Endodermal cell (in vitro differentiated cells): ENCODE measurements at regions not wholly inside any gene's neighbourhood (a gene's known extent, or its start where the extent isn't known, plus 50 kb on each side); places are given as distances from the start of the nearest gene placed in this dataset.

ENCODE experiments used
- DNase-seq: peaks from one replicate; pipeline ENCODE4 v3.0.0-alpha.2; 2017
- H3K27ac ChIP-seq: 2 replicates; pipeline ENCODE4 v1.5.1; 2013; ENCODE audit warnings: mild to moderate bottlenecking, low read depth, low read length, moderate library complexity
- H3K27me3 ChIP-seq: 2 replicates; pipeline ENCODE4 v1.6.1; 2013; ENCODE audit warnings: mild to moderate bottlenecking, low read length, moderate library complexity; ENCODE audit not compliant: insufficient read depth, control insufficient read depth, poor library complexity, severe bottlenecking
- H3K36me3 ChIP-seq: 2 replicates; pipeline ENCODE4 v1.7.0; 2013; ENCODE audit warnings: mild to moderate bottlenecking, low read length, moderate library complexity; ENCODE audit not compliant: control insufficient read depth, insufficient read depth
- H3K4me1 ChIP-seq: one replicate; pipeline ENCODE4 v1.7.0; 2013; ENCODE audit warnings: low read length; ENCODE audit not compliant: control insufficient read depth, insufficient read depth
- H3K4me3 ChIP-seq: 2 replicates; pipeline ENCODE4 v1.5.1; 2013; ENCODE audit warnings: mild to moderate bottlenecking, low read length, moderate library complexity
- H3K9ac ChIP-seq: 2 replicates; pipeline ENCODE4 v1.6.1; 2013; ENCODE audit warnings: mild to moderate bottlenecking, low read length, moderate library complexity; ENCODE audit not compliant: poor library complexity, severe bottlenecking; ENCODE audit errors: extremely low read depth
- H3K9me3 ChIP-seq: 2 replicates; pipeline ENCODE4 v1.6.1; 2013; ENCODE audit warnings: mild to moderate bottlenecking, low read length, moderate library complexity; ENCODE audit not compliant: control insufficient read depth
- H3K27ac Mint-ChIP-seq: 2 replicates; pipeline ENCODE4 v1.8.0; 2020; ENCODE audit warnings: mixed read lengths
- H3K27me3 Mint-ChIP-seq: 2 replicates; pipeline ENCODE4 v1.8.0; 2021; ENCODE audit warnings: mild to moderate bottlenecking, mixed read lengths; ENCODE audit not compliant: insufficient read depth
- H3K36me3 Mint-ChIP-seq: 2 replicates; pipeline ENCODE4 v1.8.0; 2020; ENCODE audit warnings: low read depth, mixed read lengths
- H3K4me1 Mint-ChIP-seq: 2 replicates; pipeline ENCODE4 v1.8.0; 2020; ENCODE audit warnings: mixed read lengths
- H3K4me3 Mint-ChIP-seq: 2 replicates; pipeline ENCODE4 v1.8.0; 2020; ENCODE audit warnings: mild to moderate bottlenecking, moderate library complexity, mixed read lengths
- H3K9me3 Mint-ChIP-seq: 2 replicates; pipeline ENCODE4 v1.8.0; 2020; ENCODE audit warnings: mild to moderate bottlenecking, mixed read lengths
- WGBS, 2 experiments: methylation state at CpG; one replicate each; pipeline versions ENCODE4 v1.1.5 to v1.1.7; 2013; ENCODE audit warnings: missing lambda C conversion rate in 2 of 2, mixed read lengths in 1 of 2; ENCODE audit not compliant: insufficient coverage in 1 of 2, insufficient read length in 1 of 2; 5-methylcytosine and 5-hydroxymethylcytosine counted together
- TF ChIP-seq, protein P1 (sequence below): fragments of 200-600 bp; sonication (generic); conservative IDR thresholded peaks from 2 replicates; pipeline ENCODE4 v1.5.0; 2021; ENCODE audit warnings: antibody characterized with exemption, mild to moderate bottlenecking

GRCh38 chr4:17055788-17056187 is 157.3 kb upstream of the LDB2 start:
- Mint-ChIP-seq H3K27me3 (no peaks in the 10 kb centered on the region), H3K4me3 (no peak overlapping the region), H3K4me1 (no peaks in the 10 kb centered on the region), H3K36me3 (no peaks in the 10 kb centered on the region), H3K27ac (no peak overlapping the region), H3K9me3 (no peaks in the 10 kb centered on the region)
- no peak overlapping the region for H3K27ac ChIP-seq
- no peaks in the 10 kb centered on the region for H3K36me3 ChIP-seq
- H3K9ac ChIP-seq: no peak overlapping the region
- peak; percentile 58 for DNase-seq
- 85 to 86% methylated on average over 1 to 2 of the region's 2 CpGs for WGBS, 2 experiments
- no peaks in the 10 kb centered on the region for H3K27me3 ChIP-seq
- no peaks in the 10 kb centered on the region for H3K9me3 ChIP-seq
- no peak overlapping the region for H3K4me3 ChIP-seq
- H3K4me1 ChIP-seq: no peaks in the 10 kb centered on the region
- TF ChIP-seq, protein P1, sequence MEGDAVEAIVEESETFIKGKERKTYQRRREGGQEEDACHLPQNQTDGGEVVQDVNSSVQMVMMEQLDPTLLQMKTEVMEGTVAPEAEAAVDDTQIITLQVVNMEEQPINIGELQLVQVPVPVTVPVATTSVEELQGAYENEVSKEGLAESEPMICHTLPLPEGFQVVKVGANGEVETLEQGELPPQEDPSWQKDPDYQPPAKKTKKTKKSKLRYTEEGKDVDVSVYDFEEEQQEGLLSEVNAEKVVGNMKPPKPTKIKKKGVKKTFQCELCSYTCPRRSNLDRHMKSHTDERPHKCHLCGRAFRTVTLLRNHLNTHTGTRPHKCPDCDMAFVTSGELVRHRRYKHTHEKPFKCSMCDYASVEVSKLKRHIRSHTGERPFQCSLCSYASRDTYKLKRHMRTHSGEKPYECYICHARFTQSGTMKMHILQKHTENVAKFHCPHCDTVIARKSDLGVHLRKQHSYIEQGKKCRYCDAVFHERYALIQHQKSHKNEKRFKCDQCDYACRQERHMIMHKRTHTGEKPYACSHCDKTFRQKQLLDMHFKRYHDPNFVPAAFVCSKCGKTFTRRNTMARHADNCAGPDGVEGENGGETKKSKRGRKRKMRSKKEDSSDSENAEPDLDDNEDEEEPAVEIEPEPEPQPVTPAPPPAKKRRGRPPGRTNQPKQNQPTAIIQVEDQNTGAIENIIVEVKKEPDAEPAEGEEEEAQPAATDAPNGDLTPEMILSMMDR: no peak

GRCh38 chr4:17045866-17046265 is 147.4 kb upstream of the LDB2 start:
- no peak overlapping the region for H3K4me3 Mint-ChIP-seq
- H3K4me1 Mint-ChIP-seq: no peaks in the 10 kb centered on the region
- no peak for DNase-seq
- 92 to 94% methylated on average over 5 to 7 of the region's 7 CpGs for WGBS, 2 experiments
- TF ChIP-seq, protein P1: no peak
- no peaks in the 10 kb centered on the region for H3K27me3 Mint-ChIP-seq
- H3K36me3 ChIP-seq: no peaks in the 10 kb centered on the region
- H3K9me3 Mint-ChIP-seq: peaks cover 9% of the 10 kb centered on the region
- no peaks in the 10 kb centered on the region for H3K4me1 ChIP-seq
- H3K27ac ChIP-seq: no peak overlapping the region
- H3K27me3 ChIP-seq: no peaks in the 10 kb centered on the region
- no peaks in the 10 kb centered on the region for H3K36me3 Mint-ChIP-seq
- no peaks in the 10 kb centered on the region for H3K9me3 ChIP-seq
- H3K9ac ChIP-seq: no peak overlapping the region
- no peak overlapping the region for H3K4me3 ChIP-seq
- H3K27ac Mint-ChIP-seq: no peak overlapping the region

GRCh38 chr4:17038510-17039176 is 140.2 kb upstream of the LDB2 start:
- WGBS, 2 experiments: 79 to 85% methylated on average over 4 to 7 of the region's 7 CpGs
- Histone ChIP-seq H3K27me3 (no peaks in the 10 kb centered on the region), H3K27ac (no peak overlapping the region), H3K4me3 (no peak overlapping the region), H3K4me1 (no peaks in the 10 kb centered on the region), H3K36me3 (no peaks in the 10 kb centered on the region), H3K9ac (no peak overlapping the region), H3K9me3 (no peaks in the 10 kb centered on the region)
- H3K9me3 Mint-ChIP-seq: peaks cover 2% of the 10 kb centered on the region
- no peaks in the 10 kb centered on the region for H3K27me3 Mint-ChIP-seq
- H3K27ac Mint-ChIP-seq: no peak overlapping the region
- peaks cover 5% of the 10 kb centered on the region for H3K4me1 Mint-ChIP-seq
- DNase-seq: no peak
- TF ChIP-seq, protein P1: no peak
- H3K4me3 Mint-ChIP-seq: no peak overlapping the region
- H3K36me3 Mint-ChIP-seq: no peaks in the 10 kb centered on the region
